ENCODE measurements at regions not wholly inside any gene's neighbourhood (a gene's known extent, or its start where the extent isn't known, plus 50 kb on each side); places are given as distances from the start of the nearest gene placed in this dataset.

- POLR2A ChIA-PET (ENCODE audit: partially characterized antibody): no interaction called here
- Histone ChIP-seq H2BK5ac (ENCODE audit: low read depth, low read length) (no peak overlapping the region), H3K27me3 (replicated peaks in 1 of 4; ENCODE audit: control insufficient read depth in 3 of 4, extremely low read depth in 1 of 4, insufficient read depth in 3 of 4, low read length in 3 of 4) (no peaks in the 10 kb centered on the region), H3K79me2 (ENCODE audit: control insufficient read depth in 1 of 2, insufficient read depth in 2 of 2, low read length in 2 of 2) (no peaks in the 10 kb centered on the region), H3K18ac (ENCODE audit: extremely low read depth, low read length) (no peak overlapping the region), H3K27ac (ENCODE audit: low read depth, low read length) (no peak overlapping the region), H4K91ac (replicated peaks; ENCODE audit: insufficient read length, low read length) (no peak overlapping the region), H2BK120ac (replicated peaks; ENCODE audit: low read depth, low read length) (no peak overlapping the region), H3K23ac (ENCODE audit: insufficient read length) (no peak overlapping the region), H3K14ac (ENCODE audit: insufficient read length) (no peak overlapping the region), H3K23me2 (ENCODE audit: low read depth, low read length) (no peaks in the 10 kb centered on the region), H2BK12ac (ENCODE audit: low read depth, low read length) (no peak overlapping the region), H3K9me3 (ENCODE audit: insufficient read depth in 2 of 2, low read depth in 1 of 2, low read length in 1 of 2) (no peaks in the 10 kb centered on the region), H4K20me1 (replicated peaks in 1 of 2; ENCODE audit: control insufficient read depth in 1 of 2, insufficient read depth in 2 of 2, low read length in 2 of 2) (no peaks in the 10 kb centered on the region), H2BK15ac (ENCODE audit: low read length) (no peak overlapping the region), H3K56ac (replicated peaks; ENCODE audit: insufficient read length, low read depth, low read length) (no peak overlapping the region), H2AFZ (ENCODE audit: low read length) (no peak overlapping the region), H3K4ac (replicated peaks; ENCODE audit: insufficient read length, low read depth, low read length) (no peak overlapping the region), H3K36me3 (ENCODE audit: control insufficient read depth in 2 of 4, insufficient read depth in 4 of 4, low read length in 3 of 4) (no peaks in the 10 kb centered on the region), H3K4me2 (ENCODE audit: insufficient read depth in 1 of 2, low read depth in 2 of 2, low read length in 2 of 2) (no peak overlapping the region), H3K4me1 (replicated peaks in 1 of 4; ENCODE audit: control insufficient read depth in 3 of 4, insufficient read depth in 4 of 4, low read length in 3 of 4) (no peaks in the 10 kb centered on the region; a peak in 1 of 7 replicates), H3K9ac (replicated peaks in 1 of 4; ENCODE audit: extremely low read depth in 1 of 4, low read depth in 3 of 4, low read length in 3 of 4) (no peak overlapping the region), H4K5ac (ENCODE audit: insufficient read length, low read depth, low read length) (no peak overlapping the region), H2BK20ac (ENCODE audit: low read length) (no peak overlapping the region), H2AK5ac (ENCODE audit: low read depth, low read length) (no peak overlapping the region), H4K8ac (ENCODE audit: extremely low read depth, insufficient read depth, low read length) (no peak overlapping the region), H3K4me3 (ENCODE audit: extremely low read depth in 1 of 4, insufficient read depth in 2 of 4, low read depth in 3 of 4, low read length in 4 of 4) (no peak overlapping the region), H3K79me1 (ENCODE audit: low read depth, low read length) (no peaks in the 10 kb centered on the region)
- DNase-seq (ENCODE audit: low read depth in 1 of 2, low spot score in 2 of 2) (no peak), FAIRE-seq (no peak)
- 100% methylated on average over 1 of the region's 1 CpG; no CpG with 5 or more reads in 1 of the 2 experiments for WGBS, 2 experiments (ENCODE audit: extremely low coverage in 1 of 2, insufficient coverage in 1 of 2, insufficient read length in 1 of 2, insufficient replicate concordance in 2 of 2, low coverage in 1 of 2, low lambda C conversion rate in 2 of 2, missing lambda C conversion rate in 1 of 2)
- CTCF ChIA-PET (ENCODE audit: partially characterized antibody): no interaction called here
- no peak for TF ChIP-seq ASH2L (IDR thresholded peaks at IDR 0.05; ENCODE audit: low read length)
- TF ChIP-seq SIX5 (IDR thresholded peaks at IDR 0.05; ENCODE audit: low read depth, low read length): no peak
- TF ChIP-seq TEAD4 (IDR thresholded peaks at IDR 0.05; ENCODE audit: low read depth, low read length): no peak
- TF ChIP-seq GABPA (IDR thresholded peaks at IDR 0.05; ENCODE audit: borderline replicate concordance, insufficient read depth, low read length): no peak
- TF ChIP-seq RFX5 (IDR thresholded peaks at IDR 0.05; ENCODE audit: borderline replicate concordance, low read depth, low read length): no peak
- TF ChIP-seq POLR2A (IDR thresholded peaks at IDR 0.05; ENCODE audit: control extremely low read depth in 1 of 2, low read depth in 2 of 2, low read length in 2 of 2): no peak
- no peak for TF ChIP-seq BCL11A (IDR thresholded peaks at IDR 0.05; ENCODE audit: low read depth in 2 of 2, low read length in 2 of 2)
- no peak for TF ChIP-seq BRCA1 (IDR thresholded peaks at IDR 0.05; ENCODE audit: low read depth, low read length)
- TF ChIP-seq RXRA (IDR thresholded peaks at IDR 0.05; ENCODE audit: insufficient read depth, low read depth, low read length): no peak
- no peak for TF ChIP-seq EZH2 (IDR thresholded peaks at IDR 0.05; ENCODE audit: low read depth, low read length, severe bottlenecking)
- TF ChIP-seq EP300 (IDR thresholded peaks at IDR 0.05; ENCODE audit: borderline replicate concordance in 1 of 2, low read depth in 2 of 2, low read length in 2 of 2): no peak
- no peak for TF ChIP-seq NRF1 (IDR thresholded peaks at IDR 0.05; ENCODE audit: low read depth, low read length)
- TF ChIP-seq RBBP5 (IDR thresholded peaks at IDR 0.05; ENCODE audit: borderline replicate concordance, low read depth, low read length): no peak
- TF ChIP-seq RAD21 (IDR thresholded peaks at IDR 0.05 in 1 of 2, conservative IDR thresholded peaks at IDR 0.05 in 1 of 2; ENCODE audit: low read depth in 2 of 2, low read length in 2 of 2): no peak
- TF ChIP-seq TAF1 (IDR thresholded peaks at IDR 0.05; ENCODE audit: low read depth, low read length): no peak
- TF ChIP-seq FOSL1 (IDR thresholded peaks at IDR 0.05; ENCODE audit: insufficient read depth, low read depth, low read length): no peak
Measured at GRCh38 chr13:60944863-60945262, 470.8 kb downstream of the PCDH20 start.
